HG02610 (cell line): ENCODE measurements at regions not wholly inside any gene's neighbourhood (a gene's known extent, or its start where the extent isn't known, plus 50 kb on each side); places are given as distances from the start of the nearest gene placed in this dataset.

Source experiments
- ATAC-seq: cut with Tn5 transposase; IDR thresholded peaks from one replicate; pipeline ENCODE4 v1.9.1; 2021; ENCODE audit warnings: mild to moderate bottlenecking, moderate library complexity; ENCODE audit not compliant: unreplicated experiment

DNA sequence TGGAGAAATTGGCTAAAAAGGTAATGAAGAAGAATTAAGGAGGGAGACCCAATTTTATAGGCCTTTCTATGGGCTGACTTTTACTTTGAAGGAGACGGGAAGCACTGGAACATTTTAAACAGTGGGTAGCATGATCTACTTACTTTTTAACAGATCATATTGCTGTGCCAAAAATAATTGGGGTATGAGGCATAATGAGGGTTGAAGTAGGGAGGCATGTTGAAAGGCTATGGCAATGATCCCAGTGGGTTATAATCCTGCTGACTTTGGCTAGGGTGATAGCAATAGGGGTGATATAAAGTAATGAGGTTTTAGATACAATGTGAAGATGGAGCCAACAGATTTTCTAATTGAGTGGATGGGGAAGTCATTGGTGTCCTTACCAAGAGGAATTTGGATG, 73.2 kb downstream of the GPR37 start:
- ATAC-seq: no peak

DNA sequence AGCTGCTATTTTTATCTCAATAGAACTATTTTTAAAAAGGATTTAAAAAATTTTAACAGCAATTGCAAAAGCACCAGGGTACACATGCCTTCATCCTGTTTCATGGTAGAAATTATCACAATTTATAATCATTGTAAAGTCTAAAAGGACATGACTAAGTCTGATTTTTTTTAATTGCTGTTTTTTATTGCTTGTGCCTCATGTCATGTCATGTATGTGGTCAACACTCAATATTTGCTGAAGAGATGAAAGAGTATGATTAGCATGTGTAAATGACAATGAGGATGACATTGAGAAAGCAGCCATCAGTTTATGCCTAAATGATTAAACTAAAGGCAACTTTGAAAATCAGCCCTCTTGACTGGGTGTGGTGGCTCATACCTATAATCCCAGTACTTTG, 74.8 kb downstream of the GPR37 start:
- ATAC-seq: no peak

DNA sequence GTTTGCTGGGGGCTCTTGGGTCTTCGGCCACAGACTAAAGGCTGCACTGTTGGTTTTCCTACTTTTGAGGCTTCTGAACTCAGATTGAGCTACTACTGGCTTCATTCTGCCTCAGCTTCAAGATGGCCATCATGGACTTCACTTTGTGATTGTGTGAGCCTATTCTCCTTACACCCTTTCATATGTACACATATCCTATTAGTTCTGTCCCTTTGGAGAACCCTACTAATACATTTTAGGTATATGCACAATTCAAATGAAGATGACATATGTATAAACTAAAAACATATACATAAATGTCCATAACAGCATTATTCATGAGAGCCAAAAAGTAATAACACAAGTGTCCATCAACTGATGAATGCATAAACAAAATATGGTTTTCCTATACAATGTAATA, 75.7 kb downstream of the GPR37 start:
- no peak for ATAC-seq

GRCh38 chr7:124689523-124689922, 76.1 kb downstream of the GPR37 start:
- no peak for ATAC-seq

GRCh38 chr7:124688991-124689390, 76.6 kb downstream of the GPR37 start:
- ATAC-seq: no peak

- no peak for ATAC-seq
These were observed 78.9 kb downstream of the GPR37 start for GRCh38 chr7:124686543-124687171.

- ATAC-seq: no peak
These were observed 83.6 kb downstream of the GPR37 start for GRCh38 chr7:124681946-124682345.

DNA sequence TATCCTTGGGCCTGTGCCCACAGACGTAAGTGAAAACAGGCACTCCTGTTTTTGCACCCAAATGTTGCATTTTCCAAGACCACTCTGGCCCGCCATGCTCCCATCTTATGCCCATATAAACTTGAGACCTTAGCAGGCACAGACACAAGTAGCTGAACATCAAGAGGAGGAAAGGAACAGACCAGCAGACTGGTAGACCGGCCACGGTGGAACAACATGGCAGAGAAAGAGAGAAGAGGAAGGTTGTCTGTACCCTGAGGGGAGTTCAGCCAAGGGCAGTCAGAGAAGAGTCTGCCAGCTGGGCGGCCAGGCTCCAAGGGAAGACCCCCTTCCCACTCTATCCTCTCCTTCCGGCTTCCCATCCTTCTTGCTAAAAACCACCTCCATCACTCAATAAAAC, 85.3 kb downstream of the GPR37 start:
- no peak for ATAC-seq

DNA sequence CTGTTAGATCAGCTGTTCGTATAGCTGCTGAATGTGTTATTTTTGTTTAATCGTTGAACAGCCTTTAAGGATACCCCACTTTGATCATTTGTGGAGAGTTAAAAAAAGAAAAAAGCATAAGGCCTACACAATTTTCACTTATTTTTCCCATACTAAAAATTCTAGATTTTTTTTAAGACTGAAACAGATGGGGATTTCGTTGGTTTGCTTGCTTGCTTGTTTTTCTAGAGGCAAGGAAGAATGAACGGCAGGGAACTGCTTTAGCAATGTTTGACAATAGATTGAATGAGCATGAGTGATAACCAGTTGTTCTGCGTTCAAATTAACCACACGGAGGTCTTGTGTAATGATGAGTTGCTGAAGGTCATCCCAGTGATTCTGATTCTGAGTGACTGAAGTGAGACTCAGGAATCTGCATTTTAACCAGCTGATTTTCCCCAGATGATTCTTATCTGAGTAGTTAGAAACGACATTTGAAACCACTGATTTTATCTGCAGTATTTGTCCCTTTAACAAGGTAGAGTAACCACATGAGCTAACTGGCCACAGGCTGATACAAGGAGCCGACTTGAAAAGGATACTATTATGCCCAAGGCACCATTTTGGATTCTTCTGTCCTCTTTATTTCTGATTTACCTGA, 85.9 kb downstream of the GPR37 start:
- no peak for ATAC-seq

DNA sequence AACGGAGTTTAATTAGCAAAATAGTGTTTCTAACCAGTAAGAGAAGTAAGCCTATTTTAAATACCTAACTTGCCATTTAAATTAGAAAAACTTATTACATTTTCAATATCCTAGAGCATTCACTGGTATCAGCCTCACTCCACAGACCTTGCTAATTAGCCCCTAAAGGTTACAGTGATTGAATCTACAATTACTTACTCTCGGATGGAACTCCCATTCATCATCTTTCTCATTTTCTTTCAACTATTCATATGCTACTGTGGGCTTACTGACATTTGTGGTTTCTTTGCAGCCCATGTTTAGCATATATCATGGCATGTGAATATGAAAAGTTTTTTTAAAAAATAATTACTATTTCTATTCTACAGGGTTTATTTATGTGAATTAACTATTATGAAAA, 86.4 kb downstream of the GPR37 start:
- ATAC-seq: no peak

- no peak for ATAC-seq
These were observed 91.1 kb downstream of the GPR37 start for GRCh38 chr7:124674451-124674850.

DNA sequence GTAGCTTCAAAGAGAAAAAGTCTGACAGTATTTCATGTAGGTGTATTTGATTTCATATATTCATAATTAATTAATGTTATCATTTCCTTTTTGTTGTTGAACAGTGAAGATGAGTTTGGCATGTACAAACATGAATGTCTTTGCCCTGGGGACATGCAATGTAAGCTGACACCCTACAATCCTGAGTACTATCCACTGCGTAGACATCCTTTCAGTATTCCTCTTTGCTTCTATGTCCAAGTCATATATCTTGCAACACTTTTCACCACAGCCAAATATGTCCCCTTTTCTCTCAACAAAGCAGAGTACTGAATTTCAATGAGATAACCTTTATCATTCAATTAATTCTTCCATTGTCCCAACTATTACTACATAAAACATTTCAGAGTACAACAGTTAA, 93.6 kb downstream of the GPR37 start:
- no peak for ATAC-seq

DNA sequence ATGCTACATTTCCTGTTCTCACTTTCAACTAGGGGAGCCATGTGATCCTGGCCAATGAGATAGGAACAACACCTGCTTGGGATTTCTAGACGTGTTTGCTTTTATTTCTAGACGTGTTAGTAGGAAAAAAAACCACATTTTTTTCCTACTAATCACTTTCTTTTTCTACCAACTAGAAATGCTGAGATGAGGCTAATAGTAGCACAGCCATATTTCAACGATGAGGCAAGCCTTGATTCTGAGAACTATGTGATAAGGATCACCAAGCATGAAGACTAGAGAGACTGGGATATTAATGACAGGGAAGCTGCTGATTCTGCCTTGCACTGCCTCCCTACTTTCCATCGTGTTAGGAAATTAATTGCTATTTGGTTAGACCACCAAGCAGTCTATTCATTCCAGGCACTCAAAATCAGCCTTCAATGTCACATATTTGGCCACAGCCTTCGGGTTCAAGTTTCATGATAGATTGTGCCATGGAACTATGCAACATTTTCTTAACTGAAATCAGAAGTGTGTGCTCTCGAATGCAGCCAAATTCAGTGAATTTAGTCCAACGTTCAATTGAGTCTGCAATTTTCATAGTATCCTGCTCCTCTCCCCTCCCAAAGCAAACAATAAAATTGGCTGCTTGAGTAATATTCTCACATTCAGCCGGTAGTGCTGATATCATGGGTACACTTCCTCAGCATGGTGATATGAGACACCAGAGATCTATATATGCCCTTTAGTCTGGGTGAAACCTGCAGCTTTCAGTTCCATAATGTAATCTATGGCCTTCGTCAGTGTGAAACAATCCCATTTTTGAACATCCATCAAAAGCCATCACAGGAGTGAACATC, 98.1 kb downstream of the GPR37 start:
- ATAC-seq: no peak

DNA sequence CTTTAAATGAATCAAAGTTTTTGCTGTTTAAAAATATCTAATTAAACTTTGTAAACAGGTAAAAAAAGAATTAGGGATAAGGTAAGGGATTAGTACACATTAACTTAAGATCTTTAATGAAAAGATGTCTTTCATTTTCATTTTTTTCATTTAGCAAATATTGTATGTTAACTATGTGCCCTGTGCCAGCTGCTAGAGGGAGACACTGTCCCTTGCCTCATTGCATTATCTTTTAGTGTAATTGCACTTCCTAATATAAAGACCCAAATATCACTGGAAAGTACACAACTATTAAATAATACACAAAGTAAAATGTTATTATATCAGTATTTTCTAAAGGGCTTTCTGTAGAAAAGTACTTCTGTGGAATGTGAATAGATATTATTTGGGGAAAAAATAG, 102.7 kb downstream of the GPR37 start:
- ATAC-seq: no peak

GRCh38 chr7:124662372-124662771, 103.2 kb downstream of the GPR37 start:
- no peak for ATAC-seq

DNA sequence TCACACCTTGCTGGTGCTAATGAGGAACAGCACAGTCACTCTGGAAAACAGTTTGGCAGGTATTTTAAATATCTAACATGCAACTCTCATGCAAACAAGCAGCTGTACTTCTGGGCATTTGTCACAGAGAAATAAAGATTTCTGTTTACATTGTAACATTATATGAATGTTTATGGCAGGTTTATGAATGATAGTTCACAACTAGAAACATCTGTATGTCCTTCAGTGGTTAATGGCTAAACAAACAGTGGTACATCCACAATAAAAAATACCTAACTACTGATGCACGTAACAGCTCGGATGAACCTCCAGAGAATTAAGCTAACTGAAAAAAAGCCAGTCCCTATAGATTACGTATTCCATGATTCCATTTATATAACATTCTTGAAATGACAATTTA, 109.6 kb downstream of the GPR37 start:
- no peak for ATAC-seq

DNA sequence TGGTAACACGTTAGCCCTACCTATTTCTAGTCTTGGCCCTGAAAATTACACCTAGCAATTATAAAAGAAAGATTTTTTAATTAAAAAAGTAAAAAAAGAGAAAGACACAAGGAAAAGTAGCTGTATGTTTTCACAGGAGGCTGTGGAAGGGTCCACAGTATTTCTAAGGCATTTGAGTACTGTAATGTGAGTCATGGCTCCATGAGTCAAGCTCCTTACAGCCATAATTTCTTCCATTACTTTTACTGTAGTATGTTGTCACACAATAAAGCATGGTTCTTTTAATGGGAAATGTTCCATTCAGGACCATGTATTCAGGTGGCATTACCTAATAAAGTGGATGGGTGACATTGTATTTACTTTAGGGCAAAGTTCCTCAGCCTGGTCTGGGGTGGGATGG, 113.4 kb downstream of the GPR37 start:
- no peak for ATAC-seq

DNA sequence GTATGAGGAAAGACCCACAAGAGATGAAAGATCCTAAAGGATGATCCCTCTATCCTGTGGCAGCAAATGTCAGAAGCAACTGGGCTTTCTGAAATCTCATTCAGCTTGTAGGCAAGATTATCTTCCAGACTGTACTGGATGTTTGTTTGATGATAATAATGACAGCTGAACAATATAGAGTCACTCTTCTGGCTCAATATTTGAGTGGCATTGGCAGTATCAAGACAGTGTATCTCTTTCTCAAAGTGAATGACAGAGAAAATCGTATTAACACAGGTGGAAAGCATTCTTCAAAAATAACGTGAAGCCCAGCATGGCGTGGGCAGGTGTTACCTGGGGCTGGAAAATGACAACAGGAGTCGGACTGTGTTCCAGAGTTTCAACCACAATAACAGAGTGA, 114.5 kb downstream of the GPR37 start:
- no peak for ATAC-seq

DNA sequence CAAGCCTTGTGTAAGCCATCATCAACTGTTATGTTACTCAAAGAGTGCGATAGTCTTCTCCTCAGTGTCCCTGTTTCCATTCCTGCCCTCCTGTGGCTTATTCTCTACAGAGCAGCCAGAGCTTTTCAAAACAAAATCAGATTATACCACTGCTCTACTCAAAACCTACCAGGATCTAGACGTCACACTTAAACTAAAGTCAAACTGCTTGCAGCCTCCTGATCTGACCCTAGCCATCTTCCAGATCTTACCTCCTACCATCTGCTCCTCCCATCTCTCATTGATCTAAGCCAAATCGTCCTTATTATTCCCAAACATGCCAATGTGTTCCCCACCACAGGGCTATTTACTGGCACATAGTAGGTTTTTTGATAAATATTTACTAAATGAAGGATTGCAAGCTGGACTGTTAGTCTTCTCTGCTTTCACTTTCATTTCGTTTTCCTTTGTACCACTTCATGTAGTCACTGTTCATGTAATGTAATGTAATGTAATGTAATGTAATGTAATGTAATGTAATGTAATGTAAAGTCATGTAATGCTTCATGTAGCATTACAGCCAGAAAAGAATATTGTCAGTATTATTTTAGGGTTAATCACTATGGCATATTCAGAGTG, 116.1 kb downstream of the GPR37 start:
- ATAC-seq: no peak

GRCh38 chr7:124647630-124648306, 117.8 kb downstream of the GPR37 start:
- no peak for ATAC-seq

GRCh38 chr7:124645704-124646103, 119.9 kb downstream of the GPR37 start:
- no peak for ATAC-seq
